B cell (primary cell): ENCODE measurements at regions not wholly inside any gene's neighbourhood (a gene's known extent, or its start where the extent isn't known, plus 50 kb on each side); places are given as distances from the start of the nearest gene placed in this dataset.

Experiments
- CTCF ChIP-seq: fragments of 200-600 bp; IDR thresholded peaks from one replicate; pipeline ENCODE4 v1.8.0; 2022; ENCODE audit warnings: antibody characterized with exemption, mild to moderate bottlenecking
- EZH2 ChIP-seq: IDR thresholded peaks from 2 replicates; pipeline ENCODE4 v1.6.1; 2012; ENCODE audit warnings: borderline replicate concordance, low read depth, mild to moderate bottlenecking, moderate library complexity, low read length; ENCODE audit not compliant: insufficient read depth, poor library complexity, severe bottlenecking

GRCh38 chr9:79334711-79335110, 237.1 kb upstream of the TLE4 start:
- TF ChIP-seq CTCF (no peak), EZH2 (no peak)
